PC-3 (cell line): ENCODE measurements at regions not wholly inside any gene's neighbourhood (a gene's known extent, or its start where the extent isn't known, plus 50 kb on each side); places are given as distances from the start of the nearest gene placed in this dataset.

Source experiments
- ATAC-seq: fragments of 200-7000 bp; cut with Tn5 transposase; 2 replicates; pipeline ENCODE4 v1.9.1; 2020; ENCODE audit warnings: mild to moderate bottlenecking, moderate library complexity
- BruUV-seq: library from RNA; stranded (reverse); fragments of 400-500 nt; replicated peaks from 2 replicates; lab custom pipeline; 2021; lab: Mats Ljungman, UMichigan
- CTCF ChIA-PET: fragments of 300-600 bp; sonication (Branson Sonifier 250); formaldehyde crosslinking; loops from one replicate; lab custom pipeline; 2022; ENCODE audit warnings: antibody characterized with exemption; lab: Charles Lee
- POLR2A ChIA-PET: fragments of 300-600 bp; sonication (Branson Sonifier 250); formaldehyde crosslinking; loops from one replicate; lab custom pipeline; 2022; ENCODE audit warnings: antibody characterized with exemption; ENCODE audit not compliant: unreplicated experiment; lab: Charles Lee
- DNase-seq: peaks from one replicate; pipeline ENCODE4 v3.0.0-alpha.2; 2015
- H2AFZ ChIP-seq: fragments of 300-600 bp; sonication (generic); 2 replicates; pipeline ENCODE4 v1.6.0; 2016; ENCODE audit warnings: antibody characterized with exemption, low read length
- H3F3A ChIP-seq: fragments of 300-600 bp; sonication (generic); one replicate; pipeline ENCODE4 v1.6.0; 2017; ENCODE audit warnings: antibody characterized with exemption, low read length, control low read depth, mild to moderate bottlenecking; ENCODE audit not compliant: unreplicated experiment
- H3K27ac ChIP-seq: fragments of 300-600 bp; sonication (generic); 2 replicates; pipeline ENCODE4 v1.5.1; 2016; ENCODE audit warnings: mild to moderate bottlenecking, low read length
- H3K27me3 ChIP-seq: fragments of 300-600 bp; sonication (generic); 2 replicates; pipeline ENCODE4 v1.6.1; 2016; ENCODE audit warnings: low read length, mixed read lengths
- H3K36me3 ChIP-seq: fragments of 300-600 bp; sonication (generic); 2 replicates; pipeline ENCODE4 v1.6.1; 2016; ENCODE audit warnings: low read depth, mixed run types, low read length, mixed read lengths
- H3K4me1 ChIP-seq: fragments of 300-600 bp; sonication (generic); 2 replicates; pipeline ENCODE4 v1.5.1; 2016; ENCODE audit warnings: low read length; ENCODE audit not compliant: insufficient read depth
- H3K4me2 ChIP-seq: fragments of 300-600 bp; sonication (generic); 2 replicates; pipeline ENCODE4 v1.6.0; 2016; ENCODE audit warnings: low read length
- H3K4me3 ChIP-seq: fragments of 300-600 bp; sonication (generic); 2 replicates; pipeline ENCODE4 v1.5.1; 2016; ENCODE audit warnings: mild to moderate bottlenecking, low read length, mixed read lengths
- H3K79me2 ChIP-seq: fragments of 300-600 bp; sonication (generic); 2 replicates; pipeline ENCODE4 v1.6.1; 2017; ENCODE audit warnings: low read length, mixed read lengths
- H3K9ac ChIP-seq: fragments of 300-600 bp; sonication (generic); 2 replicates; pipeline ENCODE4 v1.6.0; 2016; ENCODE audit warnings: mild to moderate bottlenecking, low read length
- H3K9me2 ChIP-seq: fragments of 300-600 bp; sonication (generic); replicated peaks from 2 replicates; pipeline ENCODE4 v1.6.1; 2016; ENCODE audit warnings: mixed run types, low read length, mixed read lengths
- H3K9me3 ChIP-seq: fragments of 300-600 bp; sonication (generic); 2 replicates; pipeline ENCODE4 v1.6.1; 2016; ENCODE audit warnings: low read length, mixed read lengths
- H4K20me1 ChIP-seq: fragments of 300-600 bp; sonication (generic); 2 replicates; pipeline ENCODE4 v1.6.1; 2016; ENCODE audit warnings: low read length, mixed read lengths
- EZH2 ChIP-seq: fragments of 300-600 bp; sonication (generic); IDR thresholded peaks from one replicate; pipeline ENCODE4 v1.6.1; 2017; ENCODE audit warnings: antibody characterized with exemption, mild to moderate bottlenecking, low read length; ENCODE audit not compliant: unreplicated experiment
- EZH2phosphoT487 ChIP-seq: fragments of 300-600 bp; sonication (generic); IDR thresholded peaks from 2 replicates; pipeline ENCODE4 v1.6.1; 2018; ENCODE audit warnings: mild to moderate bottlenecking, antibody characterized with exemption, low read length, borderline replicate concordance
- intact Hi-C: fragments of 100-400 bp; cut with micrococcal nuclease; formaldehyde crosslinking; loops from 2 replicates; pipeline ENCODE4 v1.9.0; 2023
- TF ChIP-seq, protein P1 (sequence below): fragments of 300-600 bp; sonication (generic); conservative IDR thresholded peaks from 2 replicates; pipeline ENCODE4 v1.5.1; 2017; ENCODE audit warnings: antibody characterized with exemption, low read depth, mild to moderate bottlenecking, low read length

DNA sequence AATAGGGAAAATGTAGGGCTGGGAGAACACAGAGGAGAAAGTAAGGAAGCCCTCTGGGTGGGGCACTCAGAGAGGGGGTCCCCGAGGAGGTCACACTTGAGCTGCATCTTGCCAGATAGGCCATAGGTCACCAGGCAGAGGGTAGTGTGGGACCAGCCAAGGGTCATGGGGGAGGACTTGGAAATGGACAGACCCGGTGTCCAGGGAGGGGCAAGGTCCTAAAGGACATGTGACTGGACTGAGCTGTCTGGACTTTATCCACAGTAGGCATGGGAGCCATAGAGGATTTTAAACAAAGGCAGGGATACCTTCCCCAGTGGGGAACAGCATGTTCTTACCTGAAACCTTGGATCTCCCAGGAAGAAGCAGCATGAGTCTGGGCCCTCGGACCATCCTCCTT lies 266.7 kb downstream of the LRFN2 start:
- no peaks in the 10 kb centered on the region for H3K36me3 ChIP-seq
- no peaks in the 10 kb centered on the region for H3K9me2 ChIP-seq
- H3K4me3 ChIP-seq, result no peak overlapping the region
- CTCF ChIA-PET, result no interaction called here
- H3K9ac ChIP-seq, result no peak overlapping the region
- POLR2A ChIA-PET, result no interaction called here
- intact Hi-C loops, result no loop called here
- H3K9me3 ChIP-seq, result no peaks in the 10 kb centered on the region
- no peak for ATAC-seq
- no peaks in the 10 kb centered on the region for H3F3A ChIP-seq
- H3K27me3 ChIP-seq, result peaks cover 12% of the 10 kb centered on the region; the same call in 1 of the 2 replicates
- H4K20me1 ChIP-seq, result no peaks in the 10 kb centered on the region
- H3K79me2 ChIP-seq, result no peaks in the 10 kb centered on the region
- BruUV-seq, result no TSS peak
- TF ChIP-seq EZH2 (no peak), EZH2phosphoT487 (no peak)
- TF ChIP-seq, protein P1, sequence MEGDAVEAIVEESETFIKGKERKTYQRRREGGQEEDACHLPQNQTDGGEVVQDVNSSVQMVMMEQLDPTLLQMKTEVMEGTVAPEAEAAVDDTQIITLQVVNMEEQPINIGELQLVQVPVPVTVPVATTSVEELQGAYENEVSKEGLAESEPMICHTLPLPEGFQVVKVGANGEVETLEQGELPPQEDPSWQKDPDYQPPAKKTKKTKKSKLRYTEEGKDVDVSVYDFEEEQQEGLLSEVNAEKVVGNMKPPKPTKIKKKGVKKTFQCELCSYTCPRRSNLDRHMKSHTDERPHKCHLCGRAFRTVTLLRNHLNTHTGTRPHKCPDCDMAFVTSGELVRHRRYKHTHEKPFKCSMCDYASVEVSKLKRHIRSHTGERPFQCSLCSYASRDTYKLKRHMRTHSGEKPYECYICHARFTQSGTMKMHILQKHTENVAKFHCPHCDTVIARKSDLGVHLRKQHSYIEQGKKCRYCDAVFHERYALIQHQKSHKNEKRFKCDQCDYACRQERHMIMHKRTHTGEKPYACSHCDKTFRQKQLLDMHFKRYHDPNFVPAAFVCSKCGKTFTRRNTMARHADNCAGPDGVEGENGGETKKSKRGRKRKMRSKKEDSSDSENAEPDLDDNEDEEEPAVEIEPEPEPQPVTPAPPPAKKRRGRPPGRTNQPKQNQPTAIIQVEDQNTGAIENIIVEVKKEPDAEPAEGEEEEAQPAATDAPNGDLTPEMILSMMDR, result no peak
- H2AFZ ChIP-seq, result no peak overlapping the region
- no peak overlapping the region for H3K27ac ChIP-seq
- DNase-seq, result no peak
- H3K4me1 ChIP-seq, result no peaks in the 10 kb centered on the region
- H3K4me2 ChIP-seq, result no peak overlapping the region

GRCh38 chr6:40319124-40319523 lies 268.0 kb downstream of the LRFN2 start:
- Histone ChIP-seq H3K27me3 (peaks cover 12% of the 10 kb centered on the region; the same call in 1 of the 2 replicates), H4K20me1 (no peaks in the 10 kb centered on the region), H3K4me3 (no peak overlapping the region), H3K36me3 (no peaks in the 10 kb centered on the region), H3F3A (no peaks in the 10 kb centered on the region), H3K4me1 (no peaks in the 10 kb centered on the region), H3K27ac (no peak overlapping the region), H3K9me3 (no peaks in the 10 kb centered on the region), H2AFZ (no peak overlapping the region), H3K9ac (no peak overlapping the region), H3K79me2 (no peaks in the 10 kb centered on the region), H3K4me2 (no peak overlapping the region), H3K9me2 (no peaks in the 10 kb centered on the region)
- DNase-seq, result no peak
- ChIA-PET POLR2A (no interaction called here), CTCF (no interaction called here)
- ATAC-seq, result no peak
- intact Hi-C loops, result no loop called here
- TF ChIP-seq EZH2phosphoT487 (no peak), EZH2 (no peak)
- TF ChIP-seq, protein P1, result no peak
- no TSS peak for BruUV-seq

DNA sequence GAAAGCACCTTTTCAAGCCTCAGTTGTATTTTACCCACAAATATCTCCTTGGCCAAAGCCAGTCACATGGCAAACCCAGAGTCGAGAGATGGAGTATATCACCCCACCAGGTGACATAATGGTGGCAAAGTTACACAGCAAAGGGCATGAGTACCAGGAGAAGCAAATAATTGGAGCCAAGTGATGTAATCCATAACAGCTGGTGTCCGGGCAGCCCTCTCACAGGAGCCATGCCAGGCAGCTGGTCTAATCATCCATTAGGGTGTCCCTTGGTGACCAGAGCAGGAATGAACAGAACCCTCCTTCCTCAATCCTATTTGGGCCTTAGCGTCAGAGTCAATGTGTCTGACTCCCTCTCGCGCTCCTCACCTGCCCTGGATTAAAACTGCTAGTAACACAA lies 272.1 kb downstream of the LRFN2 start:
- no peaks in the 10 kb centered on the region for H3F3A ChIP-seq
- intact Hi-C loops, result no loop called here
- peaks cover 12% of the 10 kb centered on the region; the same call in 1 of the 2 replicates for H3K27me3 ChIP-seq
- H3K4me3 ChIP-seq, result no peak overlapping the region
- H3K36me3 ChIP-seq, result no peaks in the 10 kb centered on the region
- no peak overlapping the region for H3K27ac ChIP-seq
- H3K4me1 ChIP-seq, result no peaks in the 10 kb centered on the region
- BruUV-seq, result no TSS peak
- no peak overlapping the region for H3K4me2 ChIP-seq
- POLR2A ChIA-PET, result no interaction called here
- CTCF ChIA-PET, result no interaction called here
- no peaks in the 10 kb centered on the region for H3K9me3 ChIP-seq
- TF ChIP-seq EZH2phosphoT487 (no peak), EZH2 (no peak)
- TF ChIP-seq, protein P1, result no peak
- no peaks in the 10 kb centered on the region for H3K9me2 ChIP-seq
- ATAC-seq (no peak), DNase-seq (no peak)
- no peaks in the 10 kb centered on the region for H3K79me2 ChIP-seq
- H3K9ac ChIP-seq, result no peak overlapping the region
- no peaks in the 10 kb centered on the region for H4K20me1 ChIP-seq
- H2AFZ ChIP-seq, result no peak overlapping the region
